HG03159 (cell line): ENCODE measurements at regions not wholly inside any gene's neighbourhood (a gene's known extent, or its start where the extent isn't known, plus 50 kb on each side); places are given as distances from the start of the nearest gene placed in this dataset.
"Not testable (repeated sequence)": the region's sequence is repeated elsewhere in the genome, so short reads cannot be mapped to it uniquely, and the experiment has no call there.

Experiments used
- ATAC-seq: cut with Tn5 transposase; IDR thresholded peaks from one replicate; pipeline ENCODE4 v1.9.1; 2021; ENCODE audit warnings: mild to moderate bottlenecking, moderate library complexity; ENCODE audit not compliant: unreplicated experiment

GRCh38 chr3:83251490-83251889 is 1490.0 kb upstream of the GBE1 start:
- ATAC-seq: no peak

GRCh38 chr3:83250613-83251012 is 1489.2 kb upstream of the GBE1 start:
- ATAC-seq: no peak

DNA sequence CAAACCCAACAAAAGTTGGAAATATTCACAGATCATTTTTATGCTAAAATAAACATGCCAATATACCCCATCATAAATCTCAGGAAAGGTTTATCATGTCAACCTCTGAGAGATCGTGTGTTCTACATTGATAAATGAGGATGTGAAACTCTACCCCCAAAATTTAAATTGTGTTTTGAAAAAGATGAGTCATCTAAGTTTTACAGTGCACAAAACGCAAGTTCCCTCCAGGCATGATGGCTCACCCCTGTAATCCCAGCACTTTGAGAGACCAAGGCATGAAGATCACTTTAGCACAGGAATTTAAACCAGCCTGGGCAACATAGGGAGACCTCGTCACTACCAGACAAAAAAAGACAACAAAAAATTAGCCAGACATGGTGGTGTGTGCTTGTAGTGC is 1487.0 kb upstream of the GBE1 start:
- no peak for ATAC-seq

GRCh38 chr3:83235180-83235814 is 1473.9 kb upstream of the GBE1 start:
- ATAC-seq: no peak

GRCh38 chr3:83233715-83234114 is 1472.3 kb upstream of the GBE1 start:
- ATAC-seq: no peak

DNA sequence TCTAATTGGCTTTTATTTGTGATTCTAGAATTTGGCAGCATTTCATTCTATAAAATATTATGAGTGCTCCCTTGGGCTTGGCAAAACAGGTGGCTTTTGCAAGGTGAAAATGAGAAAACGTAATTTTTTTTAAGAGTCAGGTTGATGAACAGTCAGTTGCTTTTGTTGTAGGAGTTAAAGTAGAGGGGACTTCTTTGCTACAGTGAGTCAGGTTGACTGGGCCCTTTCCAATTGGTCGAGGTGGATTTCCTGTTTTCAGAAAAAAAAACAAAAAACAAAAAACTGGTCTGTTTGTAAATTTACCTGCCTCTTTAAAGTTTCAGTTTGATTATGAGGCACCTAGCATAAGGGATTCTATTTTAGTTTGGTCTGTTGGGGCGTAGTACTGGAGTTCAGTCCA is 1469.4 kb upstream of the GBE1 start:
- no peak for ATAC-seq

- no peak for ATAC-seq
Measured at GRCh38 chr3:83230376-83230775, 1468.9 kb upstream of the GBE1 start.

DNA sequence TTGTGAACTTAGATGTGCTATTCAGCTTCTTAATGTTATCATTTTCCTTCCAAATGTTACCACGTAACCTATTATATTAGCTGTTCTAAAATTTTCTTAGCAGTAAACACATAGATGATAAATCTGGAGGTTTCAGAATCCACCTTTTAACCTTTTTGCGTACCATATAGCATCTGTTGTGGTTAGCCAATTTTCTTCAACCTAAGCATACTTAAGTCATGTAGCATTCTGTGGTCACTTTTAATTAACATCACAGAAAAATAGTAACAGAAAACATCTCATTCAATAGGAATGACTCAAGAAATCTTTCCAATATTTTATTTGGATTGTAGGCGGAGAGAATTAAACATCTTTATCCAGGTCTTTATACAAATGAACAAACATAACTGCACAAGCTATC is 1465.3 kb upstream of the GBE1 start:
- ATAC-seq: no peak

DNA sequence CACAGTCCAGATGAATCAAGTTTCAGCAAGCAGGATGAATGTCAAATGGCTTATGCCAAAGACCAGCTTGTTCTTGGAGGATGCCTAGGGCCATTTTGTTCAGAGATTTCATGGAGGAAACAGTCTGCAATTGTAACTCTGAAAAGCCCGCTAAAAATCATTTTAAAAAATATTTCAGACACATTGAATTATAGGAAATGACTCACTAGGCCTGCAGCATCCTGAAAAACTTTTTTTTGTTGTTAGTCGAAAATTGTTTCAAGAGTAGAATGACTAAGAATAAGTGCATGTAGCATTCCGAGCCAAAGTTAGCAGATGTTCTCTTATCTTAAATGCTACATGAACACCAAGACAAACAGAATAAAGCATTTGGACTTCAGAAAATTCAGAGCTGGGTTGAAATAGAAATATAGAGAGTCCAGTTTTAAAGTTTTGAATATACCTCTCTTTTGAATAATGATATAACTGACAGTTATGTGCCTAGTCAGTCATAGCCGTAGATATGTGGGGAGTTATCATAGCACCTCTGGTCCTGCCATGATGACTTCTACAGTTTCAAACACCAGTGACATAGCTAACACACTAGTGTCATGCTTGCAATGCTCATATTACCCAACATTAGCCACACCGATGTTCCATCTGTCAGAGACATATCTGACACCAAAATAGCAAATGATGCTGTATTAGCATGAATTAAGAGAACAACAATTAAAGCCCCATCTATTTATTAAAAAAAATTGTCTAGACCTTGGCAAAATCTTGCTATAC is 1462.8 kb upstream of the GBE1 start:
- no peak for ATAC-seq

DNA sequence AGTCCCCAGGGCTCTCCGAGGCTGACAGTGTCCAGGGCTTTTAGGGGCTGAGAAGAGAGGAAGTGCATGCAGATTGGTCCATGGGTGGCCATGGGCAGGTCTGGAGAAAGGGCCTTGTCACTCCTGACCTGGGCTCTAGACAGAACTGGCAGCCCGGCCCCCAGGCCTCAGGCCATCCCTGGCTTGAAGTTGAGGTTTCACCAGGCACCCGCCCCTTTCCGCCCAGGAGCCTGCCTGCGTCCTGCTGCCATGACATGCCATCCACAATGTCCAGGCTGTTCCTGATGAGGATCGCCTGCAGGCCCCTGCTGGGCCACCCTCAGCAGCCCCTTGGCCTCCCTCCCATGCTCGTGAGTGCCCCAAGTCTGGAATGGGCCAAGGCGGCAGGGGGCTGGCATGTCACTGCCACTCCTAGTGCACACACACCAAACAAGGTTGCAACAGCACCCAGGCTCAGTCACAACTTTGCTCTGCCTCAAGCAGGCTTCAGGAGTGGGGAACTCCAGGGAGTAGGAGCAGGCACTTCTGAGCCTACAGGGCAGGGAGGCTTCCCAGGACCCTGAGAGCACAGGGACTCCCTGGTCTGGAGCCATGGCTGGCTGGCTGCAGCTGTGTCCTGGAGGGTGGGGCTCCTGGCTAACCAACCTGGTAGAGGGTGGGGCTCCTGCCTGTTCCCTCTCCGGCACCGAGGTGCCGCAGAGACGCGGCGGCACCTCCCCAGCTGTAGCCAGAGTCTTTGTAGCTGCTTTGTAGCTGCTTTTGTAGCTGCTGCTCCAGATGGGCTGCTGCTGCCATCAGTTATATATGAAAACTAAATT is 1457.1 kb upstream of the GBE1 start:
- ATAC-seq: no peak

DNA sequence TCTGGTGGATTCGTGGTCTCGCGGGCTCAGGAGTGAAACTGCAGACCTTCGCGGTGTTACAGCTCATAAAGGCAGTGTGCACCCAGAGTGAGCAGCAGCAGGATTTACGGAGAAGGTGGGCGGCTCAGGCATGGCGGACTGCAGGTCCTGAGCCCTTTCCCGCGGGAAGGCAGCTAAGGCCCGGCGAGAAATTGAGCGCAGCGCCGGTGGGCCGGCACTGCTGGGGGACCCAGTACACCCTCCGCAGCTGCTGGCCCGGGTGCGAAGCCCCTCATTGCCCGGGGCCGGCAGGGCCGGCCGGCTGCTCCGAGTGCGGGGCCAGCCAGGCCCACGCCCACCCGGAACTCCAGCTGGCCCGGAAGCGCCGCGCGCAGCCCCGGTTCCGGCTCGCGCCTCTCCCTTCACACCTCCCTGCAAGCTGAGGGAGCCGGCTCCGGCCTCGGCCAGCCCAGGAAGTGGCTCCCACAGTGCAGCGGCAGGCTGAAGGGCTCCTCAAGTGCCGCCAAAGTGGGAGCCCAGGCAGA is 1456.2 kb upstream of the GBE1 start:
- ATAC-seq: not testable (repeated sequence)

GRCh38 chr3:83216919-83217594 is 1455.6 kb upstream of the GBE1 start:
- ATAC-seq: no peak

DNA sequence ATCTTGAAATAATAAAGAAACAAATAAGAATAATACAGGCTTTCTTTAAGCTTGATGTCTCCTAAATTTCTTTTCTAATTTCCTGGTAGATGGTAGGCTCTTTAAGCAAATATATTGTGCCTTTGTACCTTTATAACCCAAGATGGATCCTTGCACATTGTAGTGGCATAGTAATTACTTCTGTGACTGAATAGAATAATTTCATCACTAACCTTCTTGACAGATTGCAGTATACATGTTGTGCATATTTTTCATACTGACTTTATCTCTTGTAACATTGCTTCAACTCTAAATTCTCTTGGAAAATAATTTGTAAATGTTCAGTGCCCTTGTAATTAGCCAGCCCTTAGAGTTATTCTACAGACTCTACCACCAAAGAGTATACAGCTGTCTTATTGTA is 1433.8 kb upstream of the GBE1 start:
- ATAC-seq: no peak

DNA sequence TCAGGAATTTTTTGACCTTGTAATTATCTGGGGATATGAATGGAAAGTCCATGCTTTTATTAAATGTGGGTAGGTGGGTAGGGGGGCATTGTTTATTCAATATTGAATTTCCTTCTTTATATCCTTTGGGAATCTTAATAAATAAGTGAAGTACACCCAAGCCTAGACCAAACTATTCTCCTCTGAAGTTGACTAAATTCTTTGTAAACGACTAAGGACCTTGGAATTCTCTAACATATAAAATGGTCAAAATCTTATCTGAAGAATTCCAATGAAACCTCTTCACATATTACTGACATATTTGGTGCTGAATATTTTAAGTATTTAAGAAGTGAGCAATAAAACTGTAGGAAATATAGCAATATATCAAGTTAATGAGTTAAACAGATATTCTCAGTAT is 1432.1 kb upstream of the GBE1 start:
- ATAC-seq: no peak

DNA sequence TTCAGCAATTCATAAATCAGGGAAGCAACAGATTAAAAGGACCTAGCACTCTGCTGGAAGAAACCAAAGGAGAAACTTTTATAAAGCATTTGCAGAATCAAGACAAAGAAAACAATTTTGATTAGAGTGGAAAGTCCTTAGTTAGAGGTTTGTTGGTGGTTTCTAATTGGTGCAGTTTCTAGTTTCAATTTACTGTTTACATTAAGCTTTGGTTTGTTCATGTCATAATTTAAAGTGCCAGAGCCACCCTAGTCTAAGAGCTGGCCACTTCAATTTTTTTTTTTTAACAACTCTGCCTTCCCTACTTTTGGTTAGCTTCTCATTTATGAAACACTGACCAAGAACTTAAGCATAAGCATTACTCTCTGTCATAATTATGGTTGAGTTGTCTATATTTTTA is 1428.2 kb upstream of the GBE1 start:
- no peak for ATAC-seq

- no peak for ATAC-seq
Measured at GRCh38 chr3:83169473-83169872, 1408.0 kb upstream of the GBE1 start.

DNA sequence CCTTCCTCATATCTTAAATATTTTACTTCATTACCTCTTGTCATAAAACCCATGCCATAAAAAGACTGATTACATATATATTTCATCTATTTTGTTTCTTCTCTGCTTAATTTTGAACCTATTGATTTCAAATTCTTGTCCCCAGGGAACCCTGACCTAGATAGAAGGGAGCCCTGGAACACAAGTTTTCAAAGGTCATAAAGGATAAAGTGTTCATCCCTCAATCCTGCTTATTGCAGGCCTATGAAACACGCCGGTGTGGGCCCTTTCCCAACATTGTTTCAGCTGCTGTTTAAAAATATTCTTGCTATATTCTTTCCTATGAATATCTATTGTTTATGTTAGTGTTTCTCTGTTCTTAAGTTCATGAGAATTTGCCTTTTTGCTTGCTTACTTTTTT is 1389.5 kb upstream of the GBE1 start:
- no peak for ATAC-seq

- no peak for ATAC-seq
Measured at GRCh38 chr3:83140983-83141382, 1379.5 kb upstream of the GBE1 start.

GRCh38 chr3:83131236-83131635 is 1369.8 kb upstream of the GBE1 start:
- ATAC-seq: no peak

DNA sequence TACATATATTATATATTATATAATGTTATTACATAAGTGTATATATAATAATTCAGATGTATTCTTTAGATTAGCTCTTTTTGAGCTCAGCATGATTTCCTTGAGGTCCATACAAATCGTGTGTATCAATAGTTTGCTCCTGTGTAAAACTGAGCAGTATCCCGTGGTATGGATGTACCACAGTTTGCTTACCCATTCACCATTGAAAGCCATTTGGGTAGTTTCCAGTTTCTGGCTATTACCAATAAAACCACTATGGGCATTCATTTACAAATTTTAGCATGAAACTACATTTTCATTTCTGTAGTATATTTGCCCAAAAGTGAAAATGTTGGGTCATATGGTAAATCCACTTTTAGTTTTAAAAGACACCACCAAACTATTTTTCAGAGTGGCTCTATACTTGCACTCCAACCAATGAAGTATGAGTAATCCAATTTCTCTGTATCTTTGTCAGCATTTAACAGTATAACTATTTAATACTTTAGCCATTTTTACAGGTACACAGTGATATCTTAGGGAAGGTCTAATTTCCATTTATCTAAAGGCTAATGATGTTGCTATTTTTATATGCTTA is 1361.4 kb upstream of the GBE1 start:
- ATAC-seq: no peak

DNA sequence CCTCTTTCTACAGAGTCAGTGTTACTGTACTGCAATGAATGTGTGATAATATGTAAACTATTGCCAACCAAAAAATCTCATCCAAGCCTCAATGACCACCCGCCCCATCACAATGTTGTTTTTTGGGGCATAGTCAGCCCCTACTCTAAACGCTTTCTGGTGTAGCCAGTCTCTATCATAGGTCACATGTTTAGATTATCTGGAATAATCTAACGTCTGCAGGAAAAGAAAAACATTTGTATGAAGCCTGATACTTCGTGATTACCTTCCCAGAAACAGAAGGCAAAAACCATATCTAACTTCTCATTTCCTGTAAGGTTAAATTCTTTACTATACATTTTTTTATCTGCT is 1331.8 kb upstream of the GBE1 start:
- ATAC-seq: no peak
